PC-3 (cell line): ENCODE measurements at regions not wholly inside any gene's neighbourhood (a gene's known extent, or its start where the extent isn't known, plus 50 kb on each side); places are given as distances from the start of the nearest gene placed in this dataset.
"Not testable (repeated sequence)": the region's sequence is repeated elsewhere in the genome, so short reads cannot be mapped to it uniquely, and the experiment has no call there.

Experiments used
- ATAC-seq: fragments of 200-7000 bp; cut with Tn5 transposase; 2 replicates; pipeline ENCODE4 v1.9.1; 2020; ENCODE audit warnings: mild to moderate bottlenecking, moderate library complexity
- BruUV-seq: library from RNA; stranded (reverse); fragments of 400-500 nt; replicated peaks from 2 replicates; lab custom pipeline; 2021; lab: Mats Ljungman, UMichigan
- CTCF ChIA-PET: fragments of 300-600 bp; sonication (Branson Sonifier 250); formaldehyde crosslinking; loops from one replicate; lab custom pipeline; 2022; ENCODE audit warnings: antibody characterized with exemption; lab: Charles Lee
- POLR2A ChIA-PET: fragments of 300-600 bp; sonication (Branson Sonifier 250); formaldehyde crosslinking; loops from one replicate; lab custom pipeline; 2022; ENCODE audit warnings: antibody characterized with exemption; ENCODE audit not compliant: unreplicated experiment; lab: Charles Lee
- DNase-seq: peaks from one replicate; pipeline ENCODE4 v3.0.0-alpha.2; 2015
- H2AFZ ChIP-seq: fragments of 300-600 bp; sonication (generic); 2 replicates; pipeline ENCODE4 v1.6.0; 2016; ENCODE audit warnings: antibody characterized with exemption, low read length
- H3F3A ChIP-seq: fragments of 300-600 bp; sonication (generic); one replicate; pipeline ENCODE4 v1.6.0; 2017; ENCODE audit warnings: antibody characterized with exemption, low read length, control low read depth, mild to moderate bottlenecking; ENCODE audit not compliant: unreplicated experiment
- H3K27ac ChIP-seq: fragments of 300-600 bp; sonication (generic); 2 replicates; pipeline ENCODE4 v1.5.1; 2016; ENCODE audit warnings: mild to moderate bottlenecking, low read length
- H3K27me3 ChIP-seq: fragments of 300-600 bp; sonication (generic); 2 replicates; pipeline ENCODE4 v1.6.1; 2016; ENCODE audit warnings: low read length, mixed read lengths
- H3K36me3 ChIP-seq: fragments of 300-600 bp; sonication (generic); 2 replicates; pipeline ENCODE4 v1.6.1; 2016; ENCODE audit warnings: low read depth, mixed run types, low read length, mixed read lengths
- H3K4me1 ChIP-seq: fragments of 300-600 bp; sonication (generic); 2 replicates; pipeline ENCODE4 v1.5.1; 2016; ENCODE audit warnings: low read length; ENCODE audit not compliant: insufficient read depth
- H3K4me2 ChIP-seq: fragments of 300-600 bp; sonication (generic); 2 replicates; pipeline ENCODE4 v1.6.0; 2016; ENCODE audit warnings: low read length
- H3K4me3 ChIP-seq: fragments of 300-600 bp; sonication (generic); 2 replicates; pipeline ENCODE4 v1.5.1; 2016; ENCODE audit warnings: mild to moderate bottlenecking, low read length, mixed read lengths
- H3K79me2 ChIP-seq: fragments of 300-600 bp; sonication (generic); 2 replicates; pipeline ENCODE4 v1.6.1; 2017; ENCODE audit warnings: low read length, mixed read lengths
- H3K9ac ChIP-seq: fragments of 300-600 bp; sonication (generic); 2 replicates; pipeline ENCODE4 v1.6.0; 2016; ENCODE audit warnings: mild to moderate bottlenecking, low read length
- H3K9me2 ChIP-seq: fragments of 300-600 bp; sonication (generic); replicated peaks from 2 replicates; pipeline ENCODE4 v1.6.1; 2016; ENCODE audit warnings: mixed run types, low read length, mixed read lengths
- H3K9me3 ChIP-seq: fragments of 300-600 bp; sonication (generic); 2 replicates; pipeline ENCODE4 v1.6.1; 2016; ENCODE audit warnings: low read length, mixed read lengths
- H4K20me1 ChIP-seq: fragments of 300-600 bp; sonication (generic); 2 replicates; pipeline ENCODE4 v1.6.1; 2016; ENCODE audit warnings: low read length, mixed read lengths
- CTCF ChIP-seq: fragments of 300-600 bp; sonication (generic); conservative IDR thresholded peaks from 2 replicates; pipeline ENCODE4 v1.5.1; 2017; ENCODE audit warnings: antibody characterized with exemption, low read depth, mild to moderate bottlenecking, low read length
- EZH2 ChIP-seq: fragments of 300-600 bp; sonication (generic); IDR thresholded peaks from one replicate; pipeline ENCODE4 v1.6.1; 2017; ENCODE audit warnings: antibody characterized with exemption, mild to moderate bottlenecking, low read length; ENCODE audit not compliant: unreplicated experiment
- EZH2phosphoT487 ChIP-seq: fragments of 300-600 bp; sonication (generic); IDR thresholded peaks from 2 replicates; pipeline ENCODE4 v1.6.1; 2018; ENCODE audit warnings: mild to moderate bottlenecking, antibody characterized with exemption, low read length, borderline replicate concordance
- intact Hi-C: fragments of 100-400 bp; cut with micrococcal nuclease; formaldehyde crosslinking; loops from 2 replicates; pipeline ENCODE4 v1.9.0; 2023

DNA sequence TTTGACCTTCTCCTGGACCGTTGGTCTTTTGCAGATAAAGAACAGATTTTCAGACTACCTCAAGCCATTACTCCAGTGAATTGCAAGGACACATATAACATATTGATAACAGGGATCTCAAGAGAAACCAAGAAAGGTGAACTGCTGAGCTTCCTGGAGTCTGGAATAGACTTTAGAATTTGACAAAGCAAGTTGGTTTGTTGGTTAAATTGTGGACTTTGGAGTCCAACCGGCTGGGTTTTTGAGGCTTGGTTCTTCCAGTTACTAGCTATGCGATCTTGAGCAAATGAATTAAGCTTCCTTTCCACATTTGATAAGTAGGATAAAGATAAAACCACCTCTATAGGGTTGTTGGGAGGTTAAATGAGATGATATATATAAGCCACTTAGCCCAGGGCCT lies 233.1 kb downstream of the SHQ1 start:
- Histone ChIP-seq H3K4me1 (no peaks in the 10 kb centered on the region), H3K27ac (no peak overlapping the region), H3K79me2 (no peaks in the 10 kb centered on the region), H3K4me2 (no peak overlapping the region), H3F3A (no peaks in the 10 kb centered on the region), H3K4me3 (no peak overlapping the region), H3K36me3 (no peaks in the 10 kb centered on the region), H3K9me3 (no peaks in the 10 kb centered on the region), H3K27me3 (no peaks in the 10 kb centered on the region), H4K20me1 (no peaks in the 10 kb centered on the region), H2AFZ (no peak overlapping the region), H3K9me2 (no peaks in the 10 kb centered on the region), H3K9ac (no peak overlapping the region)
- no TSS peak for BruUV-seq
- TF ChIP-seq CTCF = no peak
- no peak for TF ChIP-seq EZH2
- no peak for TF ChIP-seq EZH2phosphoT487
- ATAC-seq = no peak
- ChIA-PET CTCF (no interaction called here), POLR2A (no interaction called here)
- intact Hi-C loops = no loop called here
- no peak for DNase-seq

GRCh38 chr3:72614394-72615074 lies 233.7 kb downstream of the SHQ1 start:
- no peak overlapping the region for H3K4me3 ChIP-seq
- H3K27ac ChIP-seq = no peak overlapping the region
- TF ChIP-seq EZH2 (no peak), CTCF (no peak), EZH2phosphoT487 (no peak)
- no peak overlapping the region for H3K9ac ChIP-seq
- no peak overlapping the region for H2AFZ ChIP-seq
- DNase-seq = no peak
- no peaks in the 10 kb centered on the region for H3K4me1 ChIP-seq
- intact Hi-C loops = no loop called here
- H4K20me1 ChIP-seq = no peaks in the 10 kb centered on the region
- no peaks in the 10 kb centered on the region for H3F3A ChIP-seq
- no peaks in the 10 kb centered on the region for H3K79me2 ChIP-seq
- no peak overlapping the region for H3K4me2 ChIP-seq
- H3K36me3 ChIP-seq = no peaks in the 10 kb centered on the region
- H3K9me2 ChIP-seq = no peaks in the 10 kb centered on the region
- ChIA-PET POLR2A (no interaction called here), CTCF (no interaction called here)
- BruUV-seq = no TSS peak
- no peak for ATAC-seq
- H3K27me3 ChIP-seq = no peaks in the 10 kb centered on the region
- no peaks in the 10 kb centered on the region for H3K9me3 ChIP-seq

DNA sequence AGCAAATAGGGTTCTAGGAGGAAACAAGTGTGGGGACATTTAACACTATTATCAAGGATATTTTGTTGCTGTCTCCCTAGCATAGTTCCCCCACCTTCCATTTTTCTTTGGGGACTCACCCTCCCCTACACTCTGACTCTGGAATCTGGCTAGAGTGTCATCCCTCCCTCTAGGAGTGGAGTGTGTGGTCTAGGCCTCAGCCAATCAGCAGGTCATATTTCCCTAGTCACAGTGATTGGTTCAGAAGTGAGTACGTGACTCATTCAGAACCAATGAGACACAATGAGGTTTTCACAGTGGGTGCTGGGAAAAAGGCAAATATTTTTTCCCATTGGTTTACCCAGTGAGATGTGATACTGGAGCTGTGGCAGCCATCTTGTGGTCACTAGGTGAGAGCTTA lies 234.4 kb downstream of the SHQ1 start:
- POLR2A ChIA-PET = no interaction called here
- Histone ChIP-seq H3K36me3 (no peaks in the 10 kb centered on the region), H3K9me2 (no peaks in the 10 kb centered on the region), H2AFZ (no peak overlapping the region), H3K4me3 (no peak overlapping the region), H3K9ac (no peak overlapping the region), H3K9me3 (no peaks in the 10 kb centered on the region), H3K27ac (no peak overlapping the region), H3K4me1 (no peaks in the 10 kb centered on the region), H3K79me2 (no peaks in the 10 kb centered on the region), H4K20me1 (no peaks in the 10 kb centered on the region), H3K4me2 (no peak overlapping the region), H3K27me3 (no peaks in the 10 kb centered on the region), H3F3A (no peaks in the 10 kb centered on the region)
- CTCF ChIA-PET = no interaction called here
- DNase-seq (no peak), ATAC-seq (no peak)
- intact Hi-C loops = no loop called here
- BruUV-seq = no TSS peak
- no peak for TF ChIP-seq EZH2phosphoT487
- no peak for TF ChIP-seq CTCF
- TF ChIP-seq EZH2 = no peak

GRCh38 chr3:72609114-72609513 lies 239.1 kb downstream of the SHQ1 start:
- not testable (repeated sequence) for H3K4me1 ChIP-seq

More at GRCh38 chr3:72609114-72609513, 239.1 kb downstream of the SHQ1 start:
- CTCF ChIA-PET, H3K4me2 ChIP-seq, DNase-seq, H3K36me3 ChIP-seq, ATAC-seq, H3F3A ChIP-seq, intact Hi-C loops, H3K4me3 ChIP-seq, H3K27me3 ChIP-seq, H3K9ac ChIP-seq, POLR2A ChIA-PET, H3K27ac ChIP-seq, H3K9me3 ChIP-seq, BruUV-seq, H3K9me2 ChIP-seq, H3K79me2 ChIP-seq, H4K20me1 ChIP-seq, H2AFZ ChIP-seq: not testable (repeated sequence)
